B cell (primary cell): ENCODE measurements at regions not wholly inside any gene's neighbourhood (a gene's known extent, or its start where the extent isn't known, plus 50 kb on each side); places are given as distances from the start of the nearest gene placed in this dataset.

Experiments
- ATAC-seq: fragments of 200-7000 bp; cut with Tn5 transposase; one replicate; pipeline ENCODE4 v1.10.0; 2021; ENCODE audit warnings: low read depth, mild to moderate bottlenecking, moderate number of reproducible peaks, moderate library complexity
- CTCF ChIA-PET: fragments of 350-600 bp; sonication (Branson Sonifier 250); formaldehyde crosslinking; loops from one replicate; lab custom pipeline; 2021; ENCODE audit warnings: antibody characterized with exemption, inconsistent platforms; lab: Charles Lee
- POLR2A ChIA-PET: fragments of 350-600 bp; sonication (Branson Sonifier 250); formaldehyde crosslinking; loops from one replicate; lab custom pipeline; 2021; ENCODE audit warnings: antibody characterized with exemption; lab: Charles Lee
- DNase-seq: peaks from one replicate; pipeline ENCODE4 v3.0.0; 2013
- H2AFZ ChIP-seq: 2 replicates; pipeline ENCODE4 v1.6.1; 2012; ENCODE audit warnings: mild to moderate bottlenecking, low read depth, low read length; ENCODE audit not compliant: insufficient read depth, poor library complexity, severe bottlenecking
- H3K27ac ChIP-seq, 2 donors: 1 replicate in 1 of 2; 2 replicates in 1 of 2; pipeline ENCODE4 v1.5.1; 2012 to 2013; ENCODE audit warnings: low read length in 2 of 2, mild to moderate bottlenecking in 2 of 2, moderate library complexity in 1 of 2
- H3K27me3 ChIP-seq, 4 experiments: fragments of 200-600 bp in 1 of 4; sonication (generic) in 1 of 4; replicated peaks in 1 of 4; 1 replicate in 2 of 4; 2 replicates in 2 of 4; pipeline versions ENCODE4 v1.6.1 to v1.7.0; 2013 to 2016; ENCODE audit warnings: low read length in 3 of 4, mild to moderate bottlenecking in 2 of 4, mixed read lengths in 1 of 4, moderate library complexity in 1 of 4; ENCODE audit not compliant: insufficient read depth in 4 of 4, control insufficient read depth in 3 of 4; ENCODE audit errors: control extremely low read depth in 1 of 4
- H3K36me3 ChIP-seq, 2 experiments: replicated peaks in 1 of 2; 1 replicate in 1 of 2; 2 replicates in 1 of 2; pipeline versions ENCODE4 v1.6.1 to v1.7.1; 2013; ENCODE audit warnings: low read length in 1 of 2; ENCODE audit not compliant: insufficient read depth in 2 of 2, control insufficient read depth in 1 of 2; ENCODE audit errors: control extremely low read depth in 1 of 2, extremely low read depth in 1 of 2
- H3K4me1 ChIP-seq, 2 donors: fragments of 200-600 bp in 1 of 2; sonication (generic) in 1 of 2; 1 replicate in 1 of 2; 2 replicates in 1 of 2; pipeline versions ENCODE4 v1.5.1 to v1.6.1; 2013 to 2017; ENCODE audit warnings: low read length in 2 of 2; ENCODE audit not compliant: control insufficient read depth in 2 of 2, insufficient read depth in 2 of 2
- H3K4me2 ChIP-seq: replicated peaks from 2 replicates; pipeline ENCODE3; 2012; ENCODE audit warnings: mild to moderate bottlenecking, low read depth, low read length; ENCODE audit not compliant: poor library complexity, severe bottlenecking
- H3K4me3 ChIP-seq, 5 experiments: fragments of 200-600 bp in 1 of 5; sonication (generic) in 1 of 5; 1 replicate in 3 of 5; 2 replicates in 2 of 5; pipeline versions ENCODE4 v1.5.1 to v1.7.0; 2011 to 2016; ENCODE audit warnings: low read length in 4 of 5, mild to moderate bottlenecking in 4 of 5, low read depth in 2 of 5, control low read depth in 1 of 5, moderate library complexity in 1 of 5; ENCODE audit not compliant: insufficient read depth in 1 of 5; ENCODE audit errors: control extremely low read depth in 1 of 5, extremely low read depth in 1 of 5
- H3K79me2 ChIP-seq: fragments of 200-600 bp; sonication (generic); one replicate; pipeline ENCODE4 v1.6.0; 2016; ENCODE audit warnings: low read length; ENCODE audit not compliant: control insufficient read depth, insufficient read depth
- H3K9ac ChIP-seq: fragments of 200-600 bp; sonication (generic); 2 replicates; pipeline ENCODE4 v1.6.1; 2017; ENCODE audit warnings: mild to moderate bottlenecking, low read length, moderate library complexity
- H3K9me3 ChIP-seq, 3 donors: one replicate each; pipeline versions ENCODE4 v1.6.1 to v1.7.1; 2013; ENCODE audit warnings: low read length in 2 of 3; ENCODE audit not compliant: control insufficient read depth in 2 of 3, insufficient read depth in 1 of 3; ENCODE audit errors: control extremely low read depth in 1 of 3
- H4K20me1 ChIP-seq: 2 replicates; pipeline ENCODE4 v1.6.0; 2012; ENCODE audit warnings: mild to moderate bottlenecking, low read length; ENCODE audit not compliant: insufficient read depth, control insufficient read depth, poor library complexity, severe bottlenecking
- H3K27ac Mint-ChIP-seq: one replicate; pipeline ENCODE4 v1.8.0; 2021; ENCODE audit warnings: mixed read lengths
- H3K27me3 Mint-ChIP-seq: one replicate; pipeline ENCODE4 v1.8.0; 2021; ENCODE audit warnings: mixed read lengths
- H3K4me1 Mint-ChIP-seq: one replicate; pipeline ENCODE4 v1.8.0; 2021; ENCODE audit warnings: mixed read lengths
- H3K4me3 Mint-ChIP-seq: one replicate; pipeline ENCODE4 v1.8.0; 2021; ENCODE audit warnings: mixed read lengths
- H3K9me3 Mint-ChIP-seq: one replicate; pipeline ENCODE4 v1.8.0; 2022; ENCODE audit warnings: mixed read lengths; ENCODE audit not compliant: insufficient read depth
- CTCF ChIP-seq: fragments of 200-600 bp; IDR thresholded peaks from one replicate; pipeline ENCODE4 v1.8.0; 2022; ENCODE audit warnings: antibody characterized with exemption, mild to moderate bottlenecking
- EZH2 ChIP-seq: IDR thresholded peaks from 2 replicates; pipeline ENCODE4 v1.6.1; 2012; ENCODE audit warnings: borderline replicate concordance, low read depth, mild to moderate bottlenecking, moderate library complexity, low read length; ENCODE audit not compliant: insufficient read depth, poor library complexity, severe bottlenecking
- whole genome bisulfite sequencing: methylation state at CpG from one replicate; pipeline ENCODE4 v1.1.5; 2013; ENCODE audit warnings: missing lambda C conversion rate; ENCODE audit not compliant: insufficient coverage; 5-methylcytosine and 5-hydroxymethylcytosine counted together
- intact Hi-C: fragments of 100-400 bp; cut with micrococcal nuclease; formaldehyde crosslinking; loops from one replicate; pipeline ENCODE4 v1.10.0; 2022

- no peak overlapping the region for H3K4me2 ChIP-seq
- Mint-ChIP-seq H3K9me3 (peaks cover 8% of the 10 kb centered on the region), H3K27me3 (peaks cover 12% of the 10 kb centered on the region), H3K27ac (no peak overlapping the region), H3K4me3 (no peak overlapping the region), H3K4me1 (no peaks in the 10 kb centered on the region)
- ChIA-PET POLR2A (no interaction called here), CTCF (interaction anchor here (2.4 kb wide), 1 partner anchor 15 kb away, joined by 7 read pairs; no protein-coding TSS in a partner anchor)
- 79% methylated on average over 4 of the region's 4 CpGs for WGBS
- H3K36me3 ChIP-seq = no peaks in the 10 kb centered on the region
- H4K20me1 ChIP-seq = no peaks in the 10 kb centered on the region
- ATAC-seq (no peak), DNase-seq (no peak)
- H3K9ac ChIP-seq = no peak overlapping the region
- H3K79me2 ChIP-seq = no peaks in the 10 kb centered on the region
- peaks cover 1 to 22% (median 13%) of the 10 kb centered on the region in 3 donors for H3K9me3 ChIP-seq
- H3K4me3 ChIP-seq = no peak overlapping the region
- intact Hi-C loops = no loop called here
- no peak for TF ChIP-seq CTCF
- no peak for TF ChIP-seq EZH2
- H2AFZ ChIP-seq = no peak overlapping the region
- H3K27ac ChIP-seq = no peak overlapping the region
- H3K4me1 ChIP-seq = no peaks in the 10 kb centered on the region
- H3K27me3 ChIP-seq = no peaks in the 10 kb centered on the region
These were observed 130.0 kb downstream of the CYSLTR2 start for GRCh38 chr13:48783695-48784230.

DNA sequence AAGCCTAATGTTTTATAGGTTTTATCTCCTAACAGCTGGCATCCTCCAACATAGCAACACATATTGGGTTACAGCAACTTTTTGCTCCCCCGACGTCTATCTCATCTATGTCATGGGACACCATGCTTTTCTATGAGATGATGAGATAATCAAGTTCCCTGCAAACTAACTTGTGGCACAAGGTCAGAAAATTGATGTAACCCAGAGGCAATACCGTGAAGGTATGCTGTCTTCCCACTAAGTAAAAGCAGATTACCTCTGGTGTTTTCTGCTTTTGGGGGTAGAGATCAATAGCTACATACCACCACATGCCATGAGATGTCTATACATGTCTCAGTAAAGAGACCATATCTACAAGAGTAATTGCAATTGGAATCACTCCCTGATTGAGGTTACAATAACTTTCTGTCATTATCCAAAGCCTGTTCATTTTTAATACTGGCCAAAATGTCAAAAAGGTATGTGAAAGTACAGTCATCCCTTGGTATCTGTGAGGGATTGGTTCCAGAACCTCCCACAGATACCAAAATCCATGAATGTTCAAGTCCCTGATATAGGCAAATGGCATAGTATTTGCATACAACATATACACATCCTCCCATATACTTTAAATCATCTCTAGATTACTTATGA lies 131.3 kb downstream of the CYSLTR2 start:
- POLR2A ChIA-PET = no interaction called here

More for the DNA sequence above, 131.3 kb downstream of the CYSLTR2 start:
- H3K27me3 ChIP-seq = peaks cover 0 to 4% (median 0%) of the 10 kb centered on the region in 4 experiments
- H3K4me1 ChIP-seq = no peaks in the 10 kb centered on the region
- H3K27ac Mint-ChIP-seq = no peak overlapping the region
- peaks cover 0 to 17% (median 13%) of the 10 kb centered on the region in 3 donors for H3K9me3 ChIP-seq
- intact Hi-C loops = no loop called here
- CTCF ChIA-PET = no interaction called here
- TF ChIP-seq CTCF (no peak), EZH2 (no peak)
- H3K9me3 Mint-ChIP-seq = peaks cover 3% of the 10 kb centered on the region
- no peak for ATAC-seq
- peaks cover 13% of the 10 kb centered on the region for H3K27me3 Mint-ChIP-seq
- H2AFZ ChIP-seq = no peak overlapping the region
- WGBS = 100% methylated on average over 2 of the region's 3 CpGs
- H4K20me1 ChIP-seq = no peaks in the 10 kb centered on the region
- no peak overlapping the region for H3K27ac ChIP-seq
- DNase-seq = no peak
- no peak overlapping the region for H3K4me2 ChIP-seq
- no peaks in the 10 kb centered on the region for H3K36me3 ChIP-seq
- no peak overlapping the region for H3K9ac ChIP-seq
- H3K79me2 ChIP-seq = no peaks in the 10 kb centered on the region
- no peak overlapping the region for H3K4me3 ChIP-seq
- H3K4me1 Mint-ChIP-seq = no peaks in the 10 kb centered on the region
- H3K4me3 Mint-ChIP-seq = no peak overlapping the region
